Activated CD4-positive, alpha-beta T cell treated with anti-CD3 and anti-CD28 coated beads, Interleukin-2, amount 10 ng/mL, durations not matched to agents 7 days and 5 days (primary cell): ENCODE measurements at regions not wholly inside any gene's neighbourhood (a gene's known extent, or its start where the extent isn't known, plus 50 kb on each side); places are given as distances from the start of the nearest gene placed in this dataset.
"Not testable (repeated sequence)": the region's sequence is repeated elsewhere in the genome, so short reads cannot be mapped to it uniquely, and the experiment has no call there.

Experiments used
- CTCF ChIA-PET: fragments of 350-600 bp; sonication (Branson Sonifier 250); formaldehyde crosslinking; loops from one replicate; lab custom pipeline; 2021; ENCODE audit warnings: antibody characterized with exemption; lab: Charles Lee
- POLR2A ChIA-PET: fragments of 350-600 bp; sonication (Branson Sonifier 250); formaldehyde crosslinking; loops from one replicate; lab custom pipeline; 2021; ENCODE audit warnings: antibody characterized with exemption; lab: Charles Lee
- DNase-seq: peaks from one replicate; pipeline ENCODE4 v3.0.0-alpha.2; 2020
- H3K27ac Mint-ChIP-seq: one replicate; pipeline ENCODE4 v1.8.0; 2021; ENCODE audit warnings: mild to moderate bottlenecking, moderate library complexity, mixed read lengths
- H3K27me3 Mint-ChIP-seq: one replicate; pipeline ENCODE4 v1.8.0; 2021; ENCODE audit warnings: mixed read lengths
- H3K36me3 Mint-ChIP-seq: one replicate; pipeline ENCODE4 v1.8.0; 2021; ENCODE audit warnings: low read depth, mixed read lengths
- H3K4me1 Mint-ChIP-seq: one replicate; pipeline ENCODE4 v1.8.0; 2021; ENCODE audit warnings: mixed read lengths
- H3K4me3 Mint-ChIP-seq: one replicate; pipeline ENCODE4 v1.8.0; 2021; ENCODE audit warnings: mild to moderate bottlenecking, moderate library complexity, mixed read lengths
- H3K9me3 Mint-ChIP-seq: one replicate; pipeline ENCODE4 v1.8.0; 2021; ENCODE audit warnings: mixed read lengths

DNA sequence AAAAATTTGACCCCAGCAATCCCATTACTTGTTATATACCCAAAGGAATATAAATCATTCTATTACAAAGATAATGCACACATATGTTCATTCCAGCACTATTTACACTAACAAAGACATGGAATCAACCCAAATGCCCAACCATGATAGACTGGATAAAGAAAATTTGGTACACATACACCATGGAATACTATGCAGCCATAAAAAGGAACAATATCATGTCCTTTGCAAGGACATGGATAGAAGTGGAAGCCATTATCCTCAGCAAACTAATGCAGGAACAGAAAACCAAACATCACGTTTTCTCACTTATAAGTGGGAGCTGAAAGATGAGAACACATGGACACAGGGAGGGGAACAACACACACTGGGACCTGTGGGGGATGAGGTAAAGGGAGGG lies 136.6 kb downstream of the HNRNPD start:
- H3K36me3 Mint-ChIP-seq, CTCF ChIA-PET, H3K27me3 Mint-ChIP-seq, H3K9me3 Mint-ChIP-seq, H3K4me3 Mint-ChIP-seq, H3K27ac Mint-ChIP-seq, H3K4me1 Mint-ChIP-seq, POLR2A ChIA-PET, DNase-seq: not testable (repeated sequence)

DNA sequence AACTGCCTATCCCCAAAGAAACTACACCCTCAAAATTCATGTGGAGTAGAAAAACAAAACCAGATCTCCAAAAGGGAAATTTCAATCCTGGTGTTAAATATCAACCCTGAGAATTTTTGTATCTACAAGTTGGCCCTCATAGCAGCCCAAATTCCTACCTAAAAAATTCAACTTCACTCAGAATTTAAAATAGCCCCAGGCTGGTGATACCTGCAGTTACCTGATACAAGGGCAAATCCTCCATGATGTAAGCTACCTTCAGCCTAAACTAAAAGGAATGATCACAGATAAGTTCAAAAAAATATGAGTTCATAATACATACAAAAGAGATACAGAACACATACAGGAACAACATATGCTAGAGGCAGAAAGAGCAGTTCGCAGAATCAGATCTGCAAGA lies 138.4 kb downstream of the HNRNPD start:
- Mint-ChIP-seq H3K4me1 (no peaks in the 10 kb centered on the region), H3K36me3 (no peaks in the 10 kb centered on the region), H3K27ac (no peak overlapping the region), H3K27me3 (no peaks in the 10 kb centered on the region), H3K4me3 (no peak overlapping the region), H3K9me3 (peaks cover 2% of the 10 kb centered on the region)
- CTCF ChIA-PET: no interaction called here
- POLR2A ChIA-PET: no interaction called here
- DNase-seq: no peak

DNA sequence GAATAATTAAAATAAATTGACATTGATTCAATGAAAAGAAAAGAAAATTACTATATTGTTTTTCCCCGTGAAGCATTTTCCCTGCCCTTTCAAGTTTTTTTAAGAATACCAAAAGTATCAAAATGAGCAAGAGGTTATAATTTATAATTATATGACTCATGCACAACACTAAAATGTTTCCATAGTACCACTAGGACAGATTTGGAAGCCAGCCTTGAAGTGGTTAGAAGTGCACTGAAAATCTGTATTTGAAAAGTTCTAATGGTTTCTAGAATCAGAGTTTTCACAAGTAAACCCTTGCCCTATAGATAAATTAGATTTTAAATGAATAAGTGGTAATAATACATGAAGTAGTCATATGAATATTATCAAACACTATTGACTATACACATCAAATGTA lies 140.9 kb downstream of the HNRNPD start:
- Mint-ChIP-seq H3K36me3 (no peaks in the 10 kb centered on the region), H3K9me3 (peaks cover 2% of the 10 kb centered on the region), H3K4me3 (no peak overlapping the region), H3K27me3 (peaks cover 2% of the 10 kb centered on the region), H3K27ac (no peak overlapping the region), H3K4me1 (no peaks in the 10 kb centered on the region)
- no peak for DNase-seq
- POLR2A ChIA-PET: no interaction called here
- CTCF ChIA-PET: no interaction called here

DNA sequence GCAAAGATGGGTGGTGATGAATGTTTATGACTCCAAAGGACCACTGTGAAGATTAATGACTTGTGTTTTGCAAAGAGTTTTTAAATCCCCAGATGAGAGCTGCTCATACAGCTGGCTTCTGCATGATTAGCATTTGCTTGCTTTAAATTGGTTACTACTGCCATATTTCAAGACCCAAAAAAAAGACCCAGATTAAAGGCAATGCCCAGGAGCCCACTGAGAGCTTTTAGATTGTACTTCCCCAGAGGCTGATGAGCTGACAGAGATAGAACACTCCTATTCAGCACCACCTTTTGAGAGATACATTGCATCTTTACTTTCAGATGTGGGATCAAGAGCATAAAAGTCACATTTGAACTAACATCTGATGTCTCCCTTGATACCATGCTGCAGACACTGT lies 142.0 kb downstream of the HNRNPD start:
- H3K27ac Mint-ChIP-seq: no peak overlapping the region
- ChIA-PET CTCF (no interaction called here), POLR2A (interaction anchor here (0.6 kb wide), 1 partner anchor 114 kb away, joined by 3 read pairs; no protein-coding TSS in a partner anchor)
- no peaks in the 10 kb centered on the region for H3K36me3 Mint-ChIP-seq
- peaks cover 2% of the 10 kb centered on the region for H3K27me3 Mint-ChIP-seq
- H3K4me1 Mint-ChIP-seq: no peaks in the 10 kb centered on the region
- peaks cover 2% of the 10 kb centered on the region for H3K9me3 Mint-ChIP-seq
- H3K4me3 Mint-ChIP-seq: no peak overlapping the region
- no peak for DNase-seq

DNA sequence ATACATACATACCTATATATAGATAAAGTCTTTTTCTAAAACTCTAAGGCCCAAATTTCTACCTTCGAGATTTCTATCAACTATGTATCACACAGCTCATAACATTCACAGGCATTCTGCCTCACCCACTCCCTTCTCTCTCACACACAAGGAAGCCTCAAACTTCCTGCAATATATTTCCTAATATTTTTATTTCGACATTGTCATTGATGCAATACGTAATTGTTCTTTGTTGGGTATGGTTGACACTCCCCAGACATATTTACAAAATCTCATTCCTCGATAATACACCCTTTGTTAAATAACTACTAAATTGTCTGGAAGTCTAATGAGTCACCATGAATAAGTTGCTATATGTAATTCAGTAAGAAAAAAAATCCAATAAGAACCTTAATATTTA lies 143.5 kb downstream of the HNRNPD start:
- Mint-ChIP-seq H3K27me3 (peaks cover 4% of the 10 kb centered on the region), H3K4me1 (no peaks in the 10 kb centered on the region), H3K36me3 (no peaks in the 10 kb centered on the region), H3K27ac (no peak overlapping the region), H3K4me3 (no peak overlapping the region), H3K9me3 (peaks cover 2% of the 10 kb centered on the region)
- DNase-seq: no peak
- ChIA-PET CTCF (no interaction called here), POLR2A (interaction anchor here (1.1 kb wide), 1 partner anchor 261 kb away, joined by 5 read pairs; no protein-coding TSS in a partner anchor)

DNA sequence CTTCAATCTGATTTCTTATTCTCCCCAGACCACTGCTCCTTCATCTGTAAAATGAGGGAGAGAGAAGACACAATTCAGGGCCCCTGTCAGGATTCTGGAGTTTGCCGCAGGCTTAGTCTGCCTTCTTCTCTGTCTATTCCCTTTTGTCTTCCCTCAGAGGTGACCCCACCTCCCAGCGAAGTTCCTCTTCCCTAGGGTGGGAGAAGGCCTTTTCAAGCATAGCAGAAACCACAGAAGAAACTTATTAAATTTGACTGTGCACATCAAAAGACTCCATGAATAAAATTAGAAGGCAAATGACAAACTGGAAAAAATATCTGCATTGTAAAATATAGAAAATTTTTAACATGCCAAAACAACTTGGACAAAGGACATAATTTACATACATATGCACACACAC lies 148.8 kb downstream of the HNRNPD start:
- Mint-ChIP-seq H3K4me1 (peaks cover 7% of the 10 kb centered on the region), H3K36me3 (no peaks in the 10 kb centered on the region), H3K4me3 (no peak overlapping the region), H3K27ac (no peak overlapping the region), H3K9me3 (no peaks in the 10 kb centered on the region), H3K27me3 (peaks cover 4% of the 10 kb centered on the region)
- DNase-seq: no peak
- POLR2A ChIA-PET: no interaction called here
- CTCF ChIA-PET: no interaction called here

DNA sequence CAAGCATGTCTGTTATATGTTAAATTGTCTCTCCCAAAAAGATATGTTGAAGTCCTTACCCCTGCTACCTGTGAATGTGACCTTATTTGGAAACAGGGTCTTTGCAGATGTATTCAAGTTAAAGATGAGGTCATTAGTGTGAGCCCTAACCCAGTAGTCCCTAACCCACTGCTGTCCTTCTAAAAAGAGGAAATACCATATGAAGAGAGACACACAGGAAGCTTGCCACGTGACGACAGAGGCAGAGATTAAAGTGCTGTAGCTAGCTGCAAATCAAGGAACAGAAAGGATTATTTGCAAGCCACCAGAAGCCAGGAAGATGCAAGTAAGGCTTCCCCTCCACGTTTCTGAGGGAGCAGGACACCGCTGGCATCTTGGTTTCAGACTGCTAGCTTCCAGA lies 150.1 kb downstream of the HNRNPD start:
- H3K27ac Mint-ChIP-seq: no peak overlapping the region

DNA sequence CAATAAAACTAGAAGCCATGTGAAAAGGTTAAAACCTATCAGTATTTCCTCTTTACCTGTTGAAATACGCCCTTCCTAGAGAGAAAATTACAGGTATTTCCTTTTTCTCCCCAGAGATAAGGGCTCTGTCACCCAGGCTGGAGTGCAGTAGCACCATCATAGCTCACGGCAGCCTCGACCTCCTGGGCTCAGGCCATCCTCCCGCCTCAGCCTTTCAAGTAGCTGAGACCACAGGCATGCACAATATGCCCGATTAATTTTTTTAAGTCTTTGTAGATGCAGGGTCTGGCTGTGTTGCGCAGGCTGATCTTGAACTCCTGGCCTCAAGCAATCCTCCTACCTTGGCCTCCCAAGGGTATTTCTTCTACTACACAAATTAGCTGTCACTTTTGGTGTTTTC lies 154.4 kb downstream of the HNRNPD start:
- no peaks in the 10 kb centered on the region for H3K36me3 Mint-ChIP-seq
- peaks cover 8% of the 10 kb centered on the region for H3K27me3 Mint-ChIP-seq
- ChIA-PET POLR2A (no interaction called here), CTCF (interaction anchor here (0.8 to 1.0 kb wide), 2 partner anchors 26 to 68 kb away, joined by 3 read pairs; no protein-coding TSS in a partner anchor)
- H3K9me3 Mint-ChIP-seq: no peaks in the 10 kb centered on the region
- H3K4me1 Mint-ChIP-seq: peaks cover 15% of the 10 kb centered on the region
- H3K27ac Mint-ChIP-seq: no peak overlapping the region
- no peak overlapping the region for H3K4me3 Mint-ChIP-seq
- no peak for DNase-seq

More for the DNA sequence above, 150.1 kb downstream of the HNRNPD start:
- Mint-ChIP-seq H3K4me1 (peaks cover 9% of the 10 kb centered on the region), H3K36me3 (no peaks in the 10 kb centered on the region), H3K9me3 (no peaks in the 10 kb centered on the region), H3K27me3 (peaks cover 2% of the 10 kb centered on the region), H3K4me3 (peak overlapping the region; percentile 18)
- POLR2A ChIA-PET: no interaction called here
- peak; percentile 51 for DNase-seq
- CTCF ChIA-PET: interaction anchor here (0.8 kb wide), 1 partner anchor 61 kb away, joined by 3 read pairs; no protein-coding TSS in a partner anchor

DNA sequence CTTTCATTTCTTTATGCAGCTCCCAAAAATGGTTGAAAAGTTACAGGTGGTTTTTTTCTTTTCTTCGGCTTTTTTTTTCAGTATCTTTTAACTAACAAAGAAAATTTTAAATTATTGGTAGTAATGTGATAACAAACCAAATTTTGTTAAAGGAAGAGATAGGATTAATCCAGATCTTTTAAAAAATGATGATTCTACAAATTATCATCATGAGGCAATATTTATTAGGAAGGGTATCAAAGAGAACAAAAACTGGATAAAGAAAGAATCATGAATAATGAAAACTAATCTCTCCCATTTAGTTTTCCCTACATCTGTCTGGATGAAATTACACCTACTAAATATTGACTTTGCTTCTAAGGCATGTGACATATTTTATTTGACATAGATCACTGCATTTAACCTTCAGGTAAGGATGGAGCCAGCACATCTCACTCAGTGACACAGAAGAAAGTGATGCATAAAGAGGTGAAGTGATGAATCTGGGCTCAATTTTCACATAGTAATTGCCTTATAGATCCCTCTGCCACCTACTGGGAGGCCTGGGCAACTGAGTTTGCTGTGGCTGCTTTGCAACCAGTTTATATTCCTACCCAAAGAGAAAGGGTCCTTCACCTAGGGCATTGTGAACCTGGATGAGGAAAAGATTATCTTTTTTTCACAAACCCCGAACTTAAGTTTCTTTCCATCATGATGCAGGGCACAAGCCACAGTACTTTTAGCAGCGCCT lies 155.6 kb downstream of the HNRNPD start:
- no peaks in the 10 kb centered on the region for H3K36me3 Mint-ChIP-seq
- peaks cover 8% of the 10 kb centered on the region for H3K27me3 Mint-ChIP-seq
- no peaks in the 10 kb centered on the region for H3K9me3 Mint-ChIP-seq
- no peak overlapping the region for H3K4me3 Mint-ChIP-seq
- peaks cover 19% of the 10 kb centered on the region for H3K4me1 Mint-ChIP-seq
- DNase-seq: peak; percentile 18
- H3K27ac Mint-ChIP-seq: no peak overlapping the region
- ChIA-PET CTCF (no interaction called here), POLR2A (no interaction called here)

DNA sequence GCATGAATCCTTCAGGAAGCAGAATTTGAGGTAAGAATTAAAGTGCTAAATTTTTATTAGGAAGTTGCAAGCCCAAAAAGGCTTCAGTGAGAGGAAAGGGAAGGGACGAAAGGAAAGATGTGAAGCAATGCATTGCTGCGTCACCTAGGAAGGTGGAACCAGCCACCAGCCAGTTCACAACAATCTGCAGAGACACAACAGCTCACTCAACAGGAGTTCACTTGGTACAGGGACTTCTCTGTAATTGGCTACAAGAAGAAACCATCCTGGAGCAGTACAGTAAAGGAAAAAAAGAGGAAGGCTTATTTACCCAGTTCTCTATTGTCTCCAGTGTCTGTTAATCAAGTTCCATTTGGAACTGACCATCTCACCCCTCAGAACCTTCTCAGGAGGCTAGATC lies 157.6 kb downstream of the HNRNPD start:
- H3K36me3 Mint-ChIP-seq: no peaks in the 10 kb centered on the region
- CTCF ChIA-PET: no interaction called here
- peaks cover 23% of the 10 kb centered on the region for H3K4me1 Mint-ChIP-seq
- no peak for DNase-seq
- peaks cover 8% of the 10 kb centered on the region for H3K27me3 Mint-ChIP-seq
- POLR2A ChIA-PET: no interaction called here
- H3K9me3 Mint-ChIP-seq: no peaks in the 10 kb centered on the region
- H3K4me3 Mint-ChIP-seq: no peak overlapping the region
- no peak overlapping the region for H3K27ac Mint-ChIP-seq

DNA sequence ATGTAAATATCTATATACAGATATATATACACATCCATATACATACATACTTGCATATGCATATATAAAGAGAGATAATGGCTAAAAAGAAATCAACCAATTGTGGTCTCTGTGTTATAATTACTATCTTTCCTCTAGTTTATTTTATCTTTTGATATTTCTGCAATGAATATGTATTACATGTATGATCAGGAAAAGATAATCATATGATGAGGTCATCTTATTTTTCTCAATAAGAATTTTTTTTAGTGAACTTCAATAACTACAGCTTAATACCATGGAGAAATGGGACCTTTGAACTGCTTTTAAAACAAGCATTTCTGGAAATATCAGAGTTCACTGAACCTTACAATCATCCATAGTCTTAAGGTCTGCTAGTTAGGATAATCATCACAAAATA lies 158.0 kb downstream of the HNRNPD start:
- Mint-ChIP-seq H3K27me3 (peaks cover 8% of the 10 kb centered on the region), H3K27ac (no peak overlapping the region), H3K4me3 (no peak overlapping the region), H3K36me3 (no peaks in the 10 kb centered on the region), H3K4me1 (peaks cover 23% of the 10 kb centered on the region), H3K9me3 (no peaks in the 10 kb centered on the region)
- ChIA-PET CTCF (no interaction called here), POLR2A (no interaction called here)
- no peak for DNase-seq

DNA sequence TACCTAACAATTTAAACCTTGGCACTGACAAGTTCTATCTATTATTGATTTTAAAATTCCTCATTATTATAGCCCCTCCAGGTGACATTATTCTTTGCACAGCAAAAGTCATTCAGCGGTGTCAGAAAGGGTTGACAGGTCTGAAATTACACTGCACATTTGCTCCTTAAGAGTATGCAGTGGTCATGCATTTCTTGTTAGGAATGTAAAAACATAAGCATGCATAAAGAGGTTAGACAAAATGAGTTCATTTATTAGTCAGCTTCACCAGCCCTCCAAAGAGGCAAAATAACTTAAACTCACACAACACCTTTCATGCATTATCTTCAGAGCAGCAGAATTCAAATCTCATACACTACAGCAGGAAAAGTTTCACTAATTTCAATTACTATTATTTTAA lies 158.8 kb downstream of the HNRNPD start:
- ChIA-PET CTCF (no interaction called here), POLR2A (no interaction called here)
- peaks cover 23% of the 10 kb centered on the region for H3K4me1 Mint-ChIP-seq
- H3K36me3 Mint-ChIP-seq: no peaks in the 10 kb centered on the region
- no peaks in the 10 kb centered on the region for H3K9me3 Mint-ChIP-seq
- no peak overlapping the region for H3K27ac Mint-ChIP-seq
- H3K4me3 Mint-ChIP-seq: no peak overlapping the region
- no peak for DNase-seq
- H3K27me3 Mint-ChIP-seq: peaks cover 8% of the 10 kb centered on the region

DNA sequence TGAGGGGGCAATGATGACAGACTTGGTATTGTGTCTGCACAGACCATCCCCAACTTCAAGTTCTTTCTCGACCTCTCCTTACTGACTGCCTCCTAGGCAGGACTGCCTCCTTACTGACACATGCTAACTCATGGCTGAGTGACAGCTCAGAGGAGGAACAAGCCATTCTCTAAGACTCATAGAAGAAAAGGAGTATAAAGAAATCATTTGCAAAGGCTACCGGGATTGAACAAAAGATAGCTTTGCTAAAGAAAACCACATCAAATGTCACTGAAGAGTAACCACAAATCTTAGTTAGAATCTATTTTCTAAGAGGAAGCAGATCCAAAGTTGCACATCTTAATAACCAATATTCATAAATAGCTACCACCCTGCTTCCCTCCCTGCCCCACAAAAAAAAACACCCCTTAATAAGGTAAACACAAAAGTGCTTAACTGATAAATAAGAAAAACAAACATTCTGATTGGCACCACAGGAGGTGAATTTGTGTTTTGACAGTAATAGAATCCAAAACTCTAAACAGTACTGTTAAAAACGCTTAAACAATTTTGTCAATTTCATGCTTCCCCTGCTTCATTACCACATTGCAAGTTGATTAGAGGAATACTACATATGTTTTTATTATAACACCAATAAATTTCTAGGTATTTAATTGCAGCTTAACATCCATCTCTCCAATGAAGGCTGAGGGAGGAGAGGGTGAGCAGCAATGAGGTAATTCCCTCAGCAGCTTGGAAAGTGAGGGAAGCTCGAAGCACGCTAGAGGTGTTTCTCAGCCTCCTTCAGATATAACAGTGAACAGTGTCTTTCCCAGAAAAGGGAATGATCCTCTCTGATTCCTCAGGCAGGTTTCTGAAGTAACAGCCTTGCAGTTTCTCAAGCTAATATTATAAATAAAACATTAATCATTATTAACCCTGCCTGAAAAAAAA lies 160.0 kb downstream of the HNRNPD start:
- no peaks in the 10 kb centered on the region for H3K9me3 Mint-ChIP-seq
- peak; percentile 54 for DNase-seq
- peak overlapping the region; percentile 66 for H3K27ac Mint-ChIP-seq
- peaks cover 8% of the 10 kb centered on the region for H3K27me3 Mint-ChIP-seq
- no peaks in the 10 kb centered on the region for H3K36me3 Mint-ChIP-seq
- H3K4me1 Mint-ChIP-seq: peaks cover 21% of the 10 kb centered on the region
- ChIA-PET POLR2A (interaction anchor here (0.5 to 0.7 kb wide), 2 partner anchors 29 to 65 kb away, joined by 3 read pairs; no protein-coding TSS in a partner anchor), CTCF (interaction anchor here (1.1 kb wide), 1 partner anchor 71 kb away, joined by 3 read pairs; no protein-coding TSS in a partner anchor)
- no peak overlapping the region for H3K4me3 Mint-ChIP-seq
